Stimulated activated CD8-positive, alpha-beta memory T cell treated with anti-CD3 and anti-CD28 coated beads, Interleukin-4, amount 100 ng/mL, for 1 hour (primary cell): ENCODE measurements at regions not wholly inside any gene's neighbourhood (a gene's known extent, or its start where the extent isn't known, plus 50 kb on each side); places are given as distances from the start of the nearest gene placed in this dataset.
A peak's percentile ranks its signal among the peaks of the same experiment; 100 is the strongest.
"Not testable (repeated sequence)": the region's sequence is repeated elsewhere in the genome, so short reads cannot be mapped to it uniquely, and the experiment has no call there.

Source experiments
- DNase-seq, 2 donors: peaks; one replicate each; pipeline ENCODE4 v3.0.0-alpha.2; 2020; ENCODE audit warnings: low read depth in 2 of 2, low spot score in 1 of 2

DNA sequence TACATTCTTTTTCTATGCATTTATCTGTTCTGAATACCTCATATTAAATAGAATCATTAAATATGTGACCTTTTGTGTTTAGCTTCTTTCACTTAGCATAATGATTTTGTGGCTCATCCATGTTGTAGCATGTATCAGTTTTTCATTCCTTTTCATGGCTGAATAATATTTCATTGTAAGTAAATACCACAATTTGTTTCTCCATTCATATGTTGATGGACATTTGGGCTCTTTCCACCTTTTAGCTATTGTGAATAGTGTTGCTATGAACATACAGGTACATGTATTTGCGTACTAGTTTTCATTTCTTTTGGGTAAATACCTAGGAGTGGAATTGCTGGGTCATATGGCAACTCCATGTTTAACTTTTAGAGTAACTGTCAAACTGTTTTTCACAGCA lies 85.1 kb downstream of the GNL3L start:
- no peak for DNase-seq

DNA sequence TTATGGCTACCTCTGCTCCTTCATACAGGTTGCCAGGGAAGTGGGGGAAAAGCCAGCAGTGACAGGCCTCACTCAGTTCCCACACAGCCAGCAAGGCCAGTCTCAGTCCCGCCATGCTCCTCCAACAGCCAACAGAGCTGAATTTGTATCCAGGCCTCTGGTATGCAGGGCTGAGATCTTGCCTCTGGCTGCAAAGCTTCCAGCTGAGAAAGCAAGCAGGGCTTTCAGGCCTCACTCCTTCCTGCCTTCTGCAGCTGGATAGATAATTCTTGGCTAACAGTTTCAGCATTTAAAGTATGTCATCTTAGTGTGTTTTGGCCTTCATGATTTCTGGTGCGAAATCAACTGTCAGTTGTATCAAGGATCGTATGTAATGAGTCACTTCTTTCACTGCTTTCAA lies 103.6 kb downstream of the GNL3L start:
- DNase-seq: no peak

DNA sequence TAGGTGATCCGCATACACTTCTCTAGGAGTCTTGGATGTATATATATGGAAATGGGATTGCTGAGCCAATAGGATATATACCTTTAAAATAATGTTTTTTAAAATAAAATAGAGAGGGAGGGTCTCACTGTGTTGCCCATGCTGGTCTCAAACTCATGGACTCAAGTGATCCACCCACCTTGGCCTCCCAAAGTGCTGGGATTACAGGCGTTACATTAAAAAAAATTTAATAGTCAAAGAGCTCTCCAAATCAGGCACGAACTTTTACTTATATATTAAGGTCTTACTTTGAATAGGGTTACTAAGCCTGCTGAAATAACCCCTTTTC lies 109.0 kb downstream of the GNL3L start:
- DNase-seq: no peak

DNA sequence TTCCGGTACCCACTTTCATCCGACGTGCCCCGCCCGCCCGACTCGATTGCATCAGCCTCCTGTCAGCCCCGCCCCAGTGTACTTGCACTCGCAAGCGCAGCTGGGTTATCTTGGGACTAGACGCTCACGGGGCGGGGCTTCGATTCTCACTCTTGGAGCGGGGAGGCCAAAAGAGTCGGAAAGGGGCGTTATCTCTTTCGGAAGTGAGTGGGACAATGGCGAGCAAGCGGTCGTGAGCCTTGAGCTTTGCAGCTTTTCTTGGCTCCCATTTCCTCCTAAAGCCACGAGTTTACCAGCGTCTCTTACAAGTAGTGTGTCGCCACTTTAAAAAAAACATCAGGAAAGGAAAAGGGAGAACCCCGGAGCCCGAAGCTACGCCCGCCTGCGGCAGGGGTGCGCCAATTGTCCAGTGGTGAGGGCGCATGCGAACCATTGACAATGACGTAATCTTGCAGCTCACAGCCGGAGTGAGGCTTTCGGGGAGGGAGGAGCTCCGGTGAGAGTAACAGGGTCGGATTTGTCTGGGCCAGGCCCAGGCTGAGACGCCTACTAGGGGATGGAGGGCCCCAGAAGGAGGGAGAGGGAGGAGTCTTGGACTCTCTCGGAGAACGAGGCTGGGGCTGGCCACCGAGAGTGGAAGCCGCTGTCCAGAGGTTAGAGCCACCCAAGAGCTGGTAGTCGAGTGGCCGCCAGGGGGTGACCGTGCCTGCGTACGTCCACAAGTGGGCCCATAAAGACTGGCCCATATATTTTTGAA lies 109.5 kb downstream of the GNL3L start:
- peak; percentile 69 to 80 for DNase-seq

DNA sequence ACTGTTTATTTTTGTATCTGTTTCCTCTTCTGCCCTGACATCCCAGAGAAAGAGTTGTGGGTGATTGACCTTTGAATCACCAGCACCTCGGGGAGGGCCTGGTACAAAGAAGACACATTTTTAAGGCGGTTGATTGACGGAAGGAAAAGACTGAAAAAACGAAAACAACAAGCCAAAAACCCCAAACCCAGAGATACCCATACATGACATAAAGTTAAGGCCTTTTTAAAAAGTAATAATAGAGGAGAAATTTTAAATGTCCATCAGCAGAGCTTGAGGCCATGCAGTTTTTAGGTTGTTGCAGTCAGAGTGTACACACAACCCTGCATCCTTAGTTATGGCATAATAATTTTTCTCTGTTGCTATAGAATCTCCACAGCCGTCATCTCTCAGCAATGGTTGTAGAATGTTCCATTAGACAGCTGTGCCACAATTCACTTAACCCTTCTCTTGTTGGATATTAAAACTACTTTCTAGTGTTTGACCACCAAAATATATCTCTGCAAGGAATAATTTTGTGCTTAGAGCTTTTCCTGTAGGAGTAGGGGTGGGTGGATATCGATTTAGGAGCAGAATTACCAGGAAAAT lies 110.2 kb downstream of the GNL3L start:
- DNase-seq: no peak

DNA sequence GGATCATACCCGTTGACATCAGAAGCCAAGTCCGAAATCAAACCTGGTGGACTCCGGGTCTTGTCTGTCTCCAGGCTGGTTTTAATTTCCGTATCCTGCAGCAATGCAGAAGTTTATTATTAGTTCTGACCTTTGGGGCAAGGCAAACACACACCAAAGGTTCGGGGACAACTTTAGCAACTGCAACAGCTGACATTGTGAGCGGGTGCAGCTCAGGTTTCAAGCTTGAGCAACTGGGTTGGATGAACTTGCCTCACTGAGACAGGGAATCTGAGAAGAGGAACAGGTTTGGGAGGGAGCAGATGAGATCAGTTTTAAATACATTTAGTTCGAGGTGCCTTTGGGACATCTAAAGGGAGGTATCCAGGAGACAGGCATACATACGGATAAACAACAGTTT lies 110.7 kb downstream of the GNL3L start:
- DNase-seq: no peak

DNA sequence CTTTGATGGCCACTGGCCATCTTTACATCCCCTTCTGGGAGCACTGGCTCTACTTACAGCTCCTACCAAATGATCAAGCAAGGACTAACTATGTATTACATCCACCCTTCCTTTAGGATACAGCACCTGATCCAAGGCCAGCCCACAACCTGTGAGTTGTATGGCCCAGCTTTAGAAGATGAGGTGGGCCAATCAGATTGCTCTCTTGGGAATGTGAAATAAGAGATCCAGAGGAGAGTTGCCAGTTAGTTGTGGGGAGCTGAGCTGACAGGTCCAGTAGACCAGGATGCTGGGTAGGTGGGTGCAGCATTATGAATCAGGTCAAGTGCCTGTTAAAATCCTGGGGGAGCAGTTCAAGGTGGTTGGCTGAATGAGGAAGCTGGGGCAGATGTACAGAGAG lies 111.5 kb downstream of the GNL3L start:
- no peak for DNase-seq

DNA sequence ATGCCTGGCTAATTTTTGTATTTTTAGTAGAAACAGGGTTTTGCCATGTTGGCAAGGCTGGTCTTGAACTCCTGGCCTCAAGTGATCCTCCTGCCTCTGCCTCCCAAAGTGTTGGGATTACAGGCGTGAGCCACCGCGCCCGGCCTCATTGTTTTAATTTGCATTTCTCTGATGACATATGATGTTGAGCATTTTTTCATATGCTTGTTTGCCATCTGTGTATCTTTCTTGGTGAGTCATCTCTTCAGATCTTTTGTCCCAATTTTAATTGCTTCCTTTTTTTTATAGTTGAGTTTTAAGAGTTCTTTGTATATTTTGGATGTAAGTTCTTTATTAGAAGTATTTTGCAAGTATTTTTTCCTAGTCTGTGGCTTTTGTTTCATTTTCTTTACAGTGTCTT lies 117.6 kb downstream of the GNL3L start:
- DNase-seq: not testable (repeated sequence)

DNA sequence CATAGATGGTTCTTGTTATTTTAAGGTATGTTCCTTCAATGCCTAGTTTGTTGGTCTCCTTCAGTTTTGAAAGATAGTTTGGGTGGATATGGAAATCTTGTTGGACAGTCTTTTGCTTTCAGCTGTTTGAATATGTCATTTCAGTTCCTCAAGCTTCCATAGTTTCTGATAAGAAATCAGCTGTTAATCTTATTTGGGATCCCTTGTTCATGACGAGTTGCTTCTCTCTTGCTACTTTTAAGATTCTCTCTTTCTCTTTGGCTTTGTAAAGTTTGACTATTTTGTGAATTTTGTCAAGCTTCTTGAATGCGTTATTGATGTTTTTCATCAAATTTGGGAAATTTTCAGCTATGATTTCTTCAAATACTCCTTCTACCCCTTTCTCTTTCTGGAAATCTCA lies 129.5 kb downstream of the GNL3L start:
- no peak for DNase-seq

DNA sequence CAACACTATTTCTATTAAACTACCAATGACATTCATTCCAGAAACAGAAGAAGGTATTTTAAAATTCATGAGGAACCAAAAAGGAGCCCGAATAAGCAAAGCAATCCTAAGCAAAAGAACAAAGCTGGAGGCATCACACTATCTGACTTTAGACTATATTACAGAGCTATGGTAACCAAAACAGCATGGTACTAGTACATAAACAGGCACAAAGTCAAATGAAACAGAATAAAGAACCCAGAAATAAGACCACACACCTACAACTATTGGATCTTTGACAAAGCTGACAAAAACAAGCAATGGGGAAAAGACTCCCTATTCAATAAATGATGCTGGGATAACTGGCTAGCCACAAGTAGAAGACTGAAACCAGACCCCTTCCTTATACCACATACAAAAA lies 122.3 kb downstream of the ITIH6 start:
- DNase-seq: no peak

DNA sequence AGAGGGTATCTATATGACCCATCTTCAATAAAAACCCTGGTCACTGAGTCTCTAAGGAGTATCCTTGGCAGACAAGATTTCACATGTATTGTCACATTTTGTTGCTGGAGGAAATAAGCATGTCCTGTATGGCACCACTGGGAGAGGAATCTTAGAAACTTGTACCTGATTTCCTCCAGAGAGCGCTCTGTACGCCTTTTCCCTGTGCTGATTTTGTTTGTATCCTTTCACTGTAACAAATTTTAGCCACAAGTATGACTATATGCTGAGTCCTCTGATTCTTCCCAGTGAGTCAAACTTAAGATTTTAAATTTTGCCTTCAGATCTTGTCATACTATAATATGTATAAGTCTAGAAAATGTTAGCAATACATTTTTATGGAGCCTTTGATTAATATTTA lies 102.8 kb downstream of the ITIH6 start:
- no peak for DNase-seq

DNA sequence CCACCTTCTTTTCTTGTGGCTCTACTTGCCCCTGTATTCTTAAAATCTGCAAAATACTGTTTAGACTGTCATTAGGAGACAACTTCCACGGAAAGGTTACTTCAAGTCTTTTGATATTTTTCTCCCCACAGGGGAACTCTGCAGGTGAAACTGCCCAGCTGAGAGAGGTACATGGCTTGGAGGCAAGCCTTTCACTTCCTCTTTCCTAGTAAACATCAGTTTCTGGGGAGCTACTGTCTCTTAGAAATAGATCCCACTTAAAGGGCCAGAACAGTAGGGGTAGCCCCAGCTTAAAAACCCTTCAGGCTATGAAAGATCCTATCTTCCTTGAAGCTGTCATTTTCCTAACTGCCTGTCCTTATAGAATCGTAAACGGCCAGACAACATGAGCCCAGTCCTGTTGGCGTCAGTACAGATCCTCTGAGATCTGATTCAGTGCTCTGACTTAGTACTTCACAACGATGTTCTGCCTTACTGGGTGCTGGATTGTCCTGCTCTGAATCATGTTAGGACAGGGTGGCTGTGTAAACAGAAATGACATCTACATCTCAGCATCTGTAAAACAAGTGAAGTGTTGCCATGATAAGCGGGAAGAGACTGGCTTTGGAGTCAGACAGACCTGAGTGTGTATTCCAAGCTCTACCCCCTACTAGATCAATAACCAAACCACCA lies 102.1 kb downstream of the ITIH6 start:
- DNase-seq: no peak
